ENCODE measurements at regions not wholly inside any gene's neighbourhood (a gene's known extent, or its start where the extent isn't known, plus 50 kb on each side); places are given as distances from the start of the nearest gene placed in this dataset.
A peak's percentile ranks its signal among the peaks of the same experiment; 100 is the strongest.
"Not testable (repeated sequence)": the region's sequence is repeated elsewhere in the genome, so short reads cannot be mapped to it uniquely, and the experiment has no call there.

GRCh38 chr5:17365811-17366138, 132.3 kb upstream of the TAF11L2 start:
- DNase-seq, result no peak

- DNase-seq, result no peak
Observed at GRCh38 chr5:17367256-17367840, 130.7 kb upstream of the TAF11L2 start.

GRCh38 chr5:17370651-17371050, 127.4 kb upstream of the TAF11L2 start:
- no peak for DNase-seq

- peak; percentile 22 to 57 (median 37) for DNase-seq
Observed at GRCh38 chr5:17373406-17373805, 124.6 kb upstream of the TAF11L2 start.

- DNase-seq, result peak; percentile 14 to 65 (median 47)
Observed at GRCh38 chr5:17373814-17374556, 124.0 kb upstream of the TAF11L2 start.

DNA sequence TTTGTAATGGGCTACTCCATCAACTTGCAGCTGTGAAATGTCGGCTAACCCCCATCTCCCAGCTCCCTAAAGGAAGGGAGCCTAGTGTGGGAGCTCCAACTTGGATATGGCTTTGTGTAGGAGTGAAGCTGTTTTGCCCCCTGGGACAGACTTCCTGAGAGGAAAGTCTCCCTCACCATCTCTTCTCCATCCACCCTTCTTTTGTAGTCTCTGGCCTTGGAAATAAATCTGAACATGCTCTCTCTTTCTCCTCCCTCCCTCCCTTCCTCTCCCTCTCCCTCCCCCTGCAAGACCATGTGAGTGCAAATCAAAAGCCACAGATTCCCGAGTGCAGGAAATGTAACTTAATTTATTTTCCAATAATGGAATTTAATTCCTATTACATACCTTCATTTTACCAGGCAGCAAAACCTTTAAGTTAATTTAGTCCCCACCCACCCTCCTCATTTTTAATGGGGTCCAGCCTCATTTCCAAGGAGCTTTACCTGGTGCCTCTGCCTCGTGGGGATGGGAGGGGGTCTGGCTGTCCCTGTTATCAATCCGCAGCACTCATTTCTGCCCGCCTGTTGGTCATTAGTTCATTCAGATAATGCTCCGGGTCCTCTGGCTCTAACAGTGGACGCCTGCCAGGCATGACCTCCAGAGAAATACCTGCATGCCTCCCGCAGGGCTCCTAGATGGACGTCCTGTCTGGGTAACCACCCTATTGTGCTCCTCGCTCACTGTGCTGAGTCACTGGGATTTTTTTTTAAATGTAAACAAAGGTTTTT, 122.9 kb upstream of the TAF11L2 start:
- DNase-seq, result no peak

DNA sequence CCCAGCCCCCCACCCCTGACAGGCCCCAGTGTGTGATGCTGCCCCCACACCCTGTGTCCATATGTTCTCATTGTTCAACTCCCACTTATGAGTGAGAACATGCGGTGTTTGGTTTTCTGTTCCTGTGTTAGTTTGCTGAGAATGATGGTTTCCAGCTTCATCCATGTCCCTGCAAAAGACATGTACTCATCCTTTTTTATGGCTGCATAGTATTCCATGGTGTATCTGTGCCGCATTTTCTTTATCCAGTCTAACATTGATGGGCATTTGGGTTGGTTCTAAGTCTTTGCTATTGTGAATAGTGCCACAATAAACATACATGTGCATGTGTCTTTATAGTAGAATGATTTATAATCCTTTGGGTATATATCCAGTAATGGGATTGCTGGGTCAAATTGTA, 122.1 kb upstream of the TAF11L2 start:
- not testable (repeated sequence) for DNase-seq

DNA sequence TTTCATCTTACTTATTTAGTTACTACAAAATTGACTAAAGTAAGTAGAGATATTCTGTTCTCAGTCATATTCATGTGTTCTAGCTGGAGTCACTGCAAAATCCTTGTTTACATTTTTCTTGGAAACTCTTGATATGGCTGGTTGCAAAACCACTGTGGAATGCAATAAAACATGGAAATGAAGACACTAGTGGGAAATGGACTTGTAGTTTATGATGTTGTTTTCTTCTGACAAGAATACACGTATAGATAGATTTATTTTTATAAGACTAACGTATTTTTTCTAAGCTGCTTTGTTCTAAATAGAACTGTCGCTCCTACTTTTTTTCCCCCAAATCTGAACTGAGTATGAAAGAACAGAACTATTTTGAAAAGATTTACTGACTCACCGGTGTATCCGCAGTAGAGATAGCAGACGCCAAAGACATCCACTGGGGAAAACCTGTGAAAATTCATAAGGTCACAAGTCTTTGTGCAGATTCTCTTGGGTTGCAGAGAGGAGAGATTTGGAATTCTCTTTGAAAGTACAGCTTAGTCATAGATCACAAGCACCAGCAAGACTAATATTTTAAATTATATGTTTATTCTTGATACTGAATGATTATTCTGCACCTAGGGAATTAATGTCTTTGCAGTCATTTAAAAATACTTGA, 119.6 kb upstream of the TAF11L2 start:
- DNase-seq, result no peak

DNA sequence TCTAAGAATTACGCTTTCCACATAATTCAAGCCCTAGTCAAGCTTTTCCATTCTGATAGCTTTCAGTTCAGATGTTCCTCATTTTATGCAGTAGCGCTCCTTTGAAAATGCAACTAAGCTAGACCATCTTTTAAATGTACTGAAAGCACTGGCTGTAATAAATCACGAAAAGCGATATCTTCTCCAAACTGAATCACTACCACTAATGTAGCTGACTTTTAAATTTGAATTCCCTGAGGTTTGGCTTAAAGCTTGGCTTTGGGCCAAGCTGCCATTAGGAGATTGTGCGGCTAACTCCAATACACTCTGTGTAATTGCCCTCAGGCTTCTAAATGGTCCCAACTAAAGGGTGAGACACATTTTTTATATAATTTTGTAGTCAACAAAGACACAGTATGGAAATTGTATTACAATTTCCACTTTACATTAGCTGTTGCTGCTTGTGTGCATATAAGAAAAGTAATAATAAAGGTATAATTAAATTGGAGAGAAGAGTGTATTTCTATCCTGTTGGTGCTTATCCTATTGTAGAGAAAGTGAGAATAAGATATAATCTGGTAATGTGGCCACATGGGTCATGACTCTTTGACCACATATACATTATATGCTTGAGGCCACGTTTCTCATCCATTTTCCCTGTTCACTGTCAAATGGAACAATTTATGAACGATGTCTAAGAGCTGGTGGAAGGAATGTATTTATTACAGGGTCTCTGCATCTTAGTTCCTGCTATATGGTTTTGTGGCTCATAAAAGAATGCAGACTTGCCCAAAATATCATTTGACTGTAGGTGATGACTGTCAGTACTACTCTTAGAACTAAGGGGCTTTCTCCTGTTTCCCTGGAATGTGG, 118.7 kb upstream of the TAF11L2 start:
- peak in 2 of 4 experiments; percentile 14 to 39 for DNase-seq

- DNase-seq, result peak; percentile 85 to 96 (median 92)
Observed at GRCh38 chr5:17381932-17382331, 116.1 kb upstream of the TAF11L2 start.

- DNase-seq, result no peak
Observed at GRCh38 chr5:17383526-17383925, 114.5 kb upstream of the TAF11L2 start.

GRCh38 chr5:17384181-17384580, 113.8 kb upstream of the TAF11L2 start:
- no peak for DNase-seq

DNA sequence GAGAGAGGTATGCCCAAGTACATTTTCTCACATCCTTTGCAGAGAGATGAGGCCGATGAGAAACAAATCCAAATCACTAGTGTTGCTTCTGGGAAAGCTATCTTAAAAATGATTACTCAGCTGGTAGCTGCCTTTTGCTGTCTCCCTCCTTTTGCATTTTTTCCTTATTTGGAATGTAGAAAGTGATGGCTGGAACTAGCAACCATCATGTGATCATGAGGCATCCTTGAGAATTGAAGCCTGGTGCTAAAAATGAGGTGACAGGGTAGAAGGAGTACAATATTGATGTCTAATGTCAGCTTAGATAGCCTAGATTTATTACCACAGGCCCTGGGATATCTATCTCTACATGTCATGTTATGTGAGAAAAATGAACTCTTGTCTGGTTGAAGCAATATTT, 109.3 kb upstream of the TAF11L2 start:
- peak in 1 of 4 experiments; percentile 30 for DNase-seq

GRCh38 chr5:17394086-17394485, 103.9 kb upstream of the TAF11L2 start:
- DNase-seq, result no peak

DNA sequence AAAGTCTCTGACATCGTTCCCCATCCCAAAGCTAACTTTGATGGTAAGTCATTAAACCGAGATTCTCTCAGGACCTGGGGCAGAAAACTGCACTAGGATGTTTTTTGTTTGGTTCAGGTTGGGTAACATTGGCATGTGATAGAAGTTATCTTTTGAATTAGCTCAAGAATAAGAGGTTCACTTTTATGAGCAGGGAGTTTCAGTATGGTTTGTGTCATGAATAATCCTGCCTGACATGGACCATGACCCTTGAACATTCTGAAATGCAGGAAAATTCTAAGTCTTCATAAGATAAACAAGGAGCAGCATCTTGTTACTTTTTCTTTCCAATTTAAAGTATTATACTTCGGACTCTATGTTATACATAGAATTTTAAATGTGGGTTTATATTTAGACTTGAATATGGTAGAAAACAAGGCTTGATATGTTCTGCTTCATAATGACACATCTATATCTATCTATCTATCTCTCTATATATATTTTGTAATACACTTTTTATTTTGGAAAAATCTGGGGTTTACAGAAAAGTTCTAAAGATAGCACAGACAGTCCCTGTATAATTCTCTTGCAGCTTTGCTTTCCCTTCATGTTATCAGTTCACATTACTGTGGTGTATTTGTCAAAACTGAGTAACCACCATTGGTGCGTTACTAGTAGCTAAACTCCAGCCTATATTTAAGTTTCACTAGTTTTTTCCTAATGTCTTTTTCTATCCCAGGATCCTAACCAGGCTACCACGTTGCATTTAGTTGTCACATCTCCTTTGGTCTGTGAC, 102.7 kb upstream of the TAF11L2 start:
- no peak for DNase-seq

- DNase-seq, result peak in 1 of 4 experiments; percentile 8
Observed at GRCh38 chr5:17396247-17396646, 101.8 kb upstream of the TAF11L2 start.

DNA sequence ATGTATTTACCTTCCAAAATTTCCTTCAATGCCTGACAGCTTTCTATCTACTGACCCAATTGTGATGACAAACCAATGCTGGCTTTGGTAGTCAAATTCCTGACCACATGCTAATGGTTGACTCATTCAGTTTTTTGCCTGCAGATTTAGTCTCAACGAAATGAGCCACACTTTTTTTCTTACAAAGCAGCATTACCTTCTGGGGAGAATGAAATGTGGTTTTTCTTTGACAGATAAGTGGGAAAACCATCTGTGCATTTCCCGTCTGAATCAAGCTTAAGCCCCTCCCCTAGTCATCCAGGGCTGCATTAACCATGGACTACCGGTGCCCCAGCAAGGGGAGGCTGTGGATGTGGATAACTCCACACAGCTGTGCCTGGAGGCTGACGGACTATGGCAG, 99.6 kb upstream of the TAF11L2 start:
- DNase-seq, result peak in 2 of 4 experiments; percentile 25 to 43

DNA sequence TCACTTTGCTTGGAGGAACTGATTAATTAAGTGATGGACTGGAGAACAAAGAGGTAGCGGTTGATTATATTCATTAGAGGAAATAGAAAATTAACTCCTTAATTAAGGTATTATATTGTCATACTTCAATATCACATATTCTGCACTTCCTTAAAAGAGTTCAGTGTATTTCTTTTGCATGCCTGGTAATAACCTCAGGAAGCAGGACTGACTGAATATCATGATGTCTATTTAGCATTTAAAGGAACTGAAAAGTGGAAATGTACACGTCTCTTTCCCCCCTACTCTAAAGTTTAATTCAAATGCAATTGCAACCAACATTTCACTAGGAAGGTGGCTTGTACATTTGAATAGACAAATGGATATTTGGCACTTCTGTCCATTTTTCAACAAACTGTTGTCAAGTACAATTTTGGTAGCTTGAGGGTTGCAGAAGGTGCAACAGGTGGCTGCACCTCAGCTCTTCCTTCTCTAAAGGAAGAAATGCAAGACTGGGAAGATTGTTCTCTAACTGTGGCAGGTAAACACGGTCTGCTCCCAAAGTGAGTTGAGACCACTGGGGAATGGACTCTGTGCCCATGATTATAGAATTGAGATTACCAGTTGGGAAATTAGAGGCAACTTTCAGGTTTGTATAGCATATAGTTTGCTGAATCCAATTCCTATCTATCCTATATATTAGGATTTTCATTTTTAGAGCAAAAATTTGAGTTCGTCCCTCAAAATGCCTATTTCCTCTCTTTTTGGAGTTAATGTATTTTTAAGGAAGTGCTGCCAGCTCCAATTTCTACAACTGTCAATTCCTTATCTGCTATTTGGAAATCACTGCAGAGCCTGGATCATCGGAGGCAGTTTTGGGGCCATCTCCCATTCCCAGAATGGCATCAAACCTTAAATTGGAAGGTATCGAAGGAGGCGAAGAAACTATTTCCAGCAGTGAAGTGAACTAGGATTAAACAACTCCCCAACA, 98.9 kb upstream of the TAF11L2 start:
- peak in 3 of 4 experiments; percentile 25 to 60 (median 54) for DNase-seq

DNA sequence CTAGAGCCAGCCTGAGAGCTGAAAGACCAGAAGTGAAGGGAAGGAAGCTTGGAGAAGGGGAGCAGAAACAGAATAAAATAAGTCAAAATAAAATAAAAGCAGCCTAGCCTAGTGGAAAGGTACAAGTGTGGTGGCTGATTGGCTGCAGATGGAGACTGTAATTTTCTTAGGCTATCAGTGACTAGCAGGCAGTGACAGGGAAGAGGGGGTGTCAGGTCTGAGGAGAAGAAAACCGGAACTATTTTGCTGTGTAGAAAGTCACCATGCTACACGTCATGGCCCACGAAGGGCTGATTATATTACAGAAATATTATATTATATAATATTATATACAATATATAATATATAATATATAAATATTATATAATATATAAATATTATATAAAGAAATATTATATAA, 98.1 kb upstream of the TAF11L2 start:
- DNase-seq, result peak; percentile 23 to 53 (median 48)
